OCI-LY1 (cell line): ENCODE measurements at regions not wholly inside any gene's neighbourhood (a gene's known extent, or its start where the extent isn't known, plus 50 kb on each side); places are given as distances from the start of the nearest gene placed in this dataset.

ENCODE experiments used
- EZH2 ChIP-seq: fragments of 200-600 bp; sonication (generic), shearing (Covaris generic); IDR thresholded peaks from 2 replicates; pipeline ENCODE4 v1.8.0; 2017; ENCODE audit warnings: borderline replicate concordance, mixed run types, mild to moderate bottlenecking, antibody characterized with exemption, low read length, moderate library complexity, mixed read lengths
- TF ChIP-seq, protein P1 (sequence below): fragments of 200-600 bp; sonication (generic), shearing (Covaris generic); IDR thresholded peaks from 2 replicates; pipeline ENCODE4 v1.5.1; 2017; ENCODE audit warnings: mild to moderate bottlenecking, antibody characterized with exemption, low read length, moderate library complexity, mixed read lengths

DNA sequence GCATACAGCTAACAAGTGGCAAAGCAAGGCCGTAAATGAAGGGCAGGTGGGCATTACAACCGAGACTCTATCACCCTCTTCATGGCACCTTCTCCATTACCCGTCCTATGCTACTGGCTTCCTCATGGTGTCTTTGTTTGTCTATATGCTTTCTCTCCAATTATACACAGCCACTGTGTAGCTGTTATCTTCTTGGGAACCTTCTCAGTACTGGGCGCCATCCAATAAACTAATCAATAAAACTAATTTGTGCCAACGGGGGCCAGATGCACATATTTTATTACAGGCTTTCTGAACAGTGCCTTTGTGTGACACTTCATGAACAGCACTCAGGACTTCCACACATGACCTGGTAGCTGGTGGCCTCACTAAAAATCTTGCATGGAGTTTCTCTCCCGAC is 149.8 kb upstream of the PCSK2 start:
- TF ChIP-seq, protein P1, sequence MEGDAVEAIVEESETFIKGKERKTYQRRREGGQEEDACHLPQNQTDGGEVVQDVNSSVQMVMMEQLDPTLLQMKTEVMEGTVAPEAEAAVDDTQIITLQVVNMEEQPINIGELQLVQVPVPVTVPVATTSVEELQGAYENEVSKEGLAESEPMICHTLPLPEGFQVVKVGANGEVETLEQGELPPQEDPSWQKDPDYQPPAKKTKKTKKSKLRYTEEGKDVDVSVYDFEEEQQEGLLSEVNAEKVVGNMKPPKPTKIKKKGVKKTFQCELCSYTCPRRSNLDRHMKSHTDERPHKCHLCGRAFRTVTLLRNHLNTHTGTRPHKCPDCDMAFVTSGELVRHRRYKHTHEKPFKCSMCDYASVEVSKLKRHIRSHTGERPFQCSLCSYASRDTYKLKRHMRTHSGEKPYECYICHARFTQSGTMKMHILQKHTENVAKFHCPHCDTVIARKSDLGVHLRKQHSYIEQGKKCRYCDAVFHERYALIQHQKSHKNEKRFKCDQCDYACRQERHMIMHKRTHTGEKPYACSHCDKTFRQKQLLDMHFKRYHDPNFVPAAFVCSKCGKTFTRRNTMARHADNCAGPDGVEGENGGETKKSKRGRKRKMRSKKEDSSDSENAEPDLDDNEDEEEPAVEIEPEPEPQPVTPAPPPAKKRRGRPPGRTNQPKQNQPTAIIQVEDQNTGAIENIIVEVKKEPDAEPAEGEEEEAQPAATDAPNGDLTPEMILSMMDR, result no peak
- no peak for TF ChIP-seq EZH2
